ENCODE measurements at regions not wholly inside any gene's neighbourhood (a gene's known extent, or its start where the extent isn't known, plus 50 kb on each side); places are given as distances from the start of the nearest gene placed in this dataset.
"Not testable (repeated sequence)": the region's sequence is repeated elsewhere in the genome, so short reads cannot be mapped to it uniquely, and the experiment has no call there.

- TF ChIP-seq POLR2A (IDR thresholded peaks at IDR 0.05) = no peak
- no peak for TF ChIP-seq CTCF (IDR thresholded peaks at IDR 0.05)
- no peak for TF ChIP-seq POLR2AphosphoS5 (IDR thresholded peaks at IDR 0.05)
- Histone ChIP-seq H3K4me1 (no peaks in the 10 kb centered on the region), H3K27ac (no peak overlapping the region), H3K27me3 (no peaks in the 10 kb centered on the region), H3K9me3 (no peaks in the 10 kb centered on the region), H3K36me3 (no peaks in the 10 kb centered on the region), H3K4me3 (no peak overlapping the region)
- intact Hi-C loops (cut with DNase I; ENCODE audit: low total_unique reads) = no loop called here
- DNase-seq (ENCODE audit: low spot score in 2 of 2) = no peak
These were observed 504.9 kb upstream of the AMELY start for GRCh38 chrY:7416406-7416805.

- intact Hi-C loops (cut with DNase I; ENCODE audit: low total_unique reads) = no loop called here
These were observed 503.6 kb upstream of the AMELY start for GRCh38 chrY:7415157-7415633.

GRCh38 chrY:7390056-7390455 lies 478.5 kb upstream of the AMELY start:
- Histone ChIP-seq H3K4me1 (no peaks in the 10 kb centered on the region), H3K27ac (no peak overlapping the region), H3K4me3 (no peak overlapping the region), H3K36me3 (no peaks in the 10 kb centered on the region), H3K9me3 (no peaks in the 10 kb centered on the region), H3K27me3 (no peaks in the 10 kb centered on the region)
- intact Hi-C loops (cut with DNase I; ENCODE audit: low total_unique reads) = no loop called here
- DNase-seq (ENCODE audit: low spot score in 2 of 2) = no peak
- TF ChIP-seq POLR2A (IDR thresholded peaks at IDR 0.05) (no peak), CTCF (IDR thresholded peaks at IDR 0.05) (no peak), POLR2AphosphoS5 (IDR thresholded peaks at IDR 0.05) (no peak)

More at GRCh38 chrY:7415157-7415633, 503.6 kb upstream of the AMELY start:
- H3K36me3 ChIP-seq = no peaks in the 10 kb centered on the region
- H3K4me3 ChIP-seq = no peak overlapping the region
- DNase-seq (ENCODE audit: low spot score in 2 of 2) = no peak
- H3K9me3 ChIP-seq = no peaks in the 10 kb centered on the region
- TF ChIP-seq CTCF (IDR thresholded peaks at IDR 0.05) (no peak), POLR2A (IDR thresholded peaks at IDR 0.05) (no peak), POLR2AphosphoS5 (IDR thresholded peaks at IDR 0.05) (no peak)
- no peak overlapping the region for H3K27ac ChIP-seq
- no peaks in the 10 kb centered on the region for H3K27me3 ChIP-seq
- no peaks in the 10 kb centered on the region for H3K4me1 ChIP-seq

- H3K9me3 ChIP-seq = no peaks in the 10 kb centered on the region
- no peak for DNase-seq (ENCODE audit: low spot score in 2 of 2)
- H3K4me1 ChIP-seq = no peaks in the 10 kb centered on the region
- no peak overlapping the region for H3K4me3 ChIP-seq
- no peak for TF ChIP-seq CTCF (IDR thresholded peaks at IDR 0.05)
- TF ChIP-seq POLR2AphosphoS5 (IDR thresholded peaks at IDR 0.05) = no peak
- TF ChIP-seq POLR2A (IDR thresholded peaks at IDR 0.05) = no peak
- H3K36me3 ChIP-seq = no peaks in the 10 kb centered on the region
- H3K27ac ChIP-seq = no peak overlapping the region
- intact Hi-C loops (cut with DNase I; ENCODE audit: low total_unique reads) = no loop called here
- H3K27me3 ChIP-seq = no peaks in the 10 kb centered on the region
These were observed 471.4 kb upstream of the AMELY start for GRCh38 chrY:7382988-7383387.

GRCh38 chrY:7377091-7377490 lies 465.5 kb upstream of the AMELY start:
- no peak overlapping the region for H3K27ac ChIP-seq
- intact Hi-C loops (cut with DNase I; ENCODE audit: low total_unique reads) = no loop called here
- H3K27me3 ChIP-seq = no peaks in the 10 kb centered on the region
- H3K4me1 ChIP-seq = no peaks in the 10 kb centered on the region
- no peaks in the 10 kb centered on the region for H3K36me3 ChIP-seq
- H3K4me3 ChIP-seq = no peak overlapping the region
- TF ChIP-seq CTCF (IDR thresholded peaks at IDR 0.05) (no peak), POLR2AphosphoS5 (IDR thresholded peaks at IDR 0.05) (no peak), POLR2A (IDR thresholded peaks at IDR 0.05) (no peak)
- H3K9me3 ChIP-seq = no peaks in the 10 kb centered on the region
- no peak for DNase-seq (ENCODE audit: low spot score in 2 of 2)

GRCh38 chrY:7374485-7374884 lies 462.9 kb upstream of the AMELY start:
- H3K36me3 ChIP-seq; H3K4me1 ChIP-seq; H3K4me3 ChIP-seq; DNase-seq (ENCODE audit: low spot score in 2 of 2); H3K9me3 ChIP-seq; H3K27ac ChIP-seq; intact Hi-C loops (cut with DNase I; ENCODE audit: low total_unique reads); H3K27me3 ChIP-seq: not testable (repeated sequence)

GRCh38 chrY:7371953-7372352 lies 460.4 kb upstream of the AMELY start:
- intact Hi-C loops (cut with DNase I; ENCODE audit: low total_unique reads); H3K9me3 ChIP-seq; H3K4me1 ChIP-seq; H3K4me3 ChIP-seq; H3K27me3 ChIP-seq; DNase-seq (ENCODE audit: low spot score in 2 of 2); H3K36me3 ChIP-seq; H3K27ac ChIP-seq: not testable (repeated sequence)

- H3K4me1 ChIP-seq; H3K36me3 ChIP-seq; H3K27me3 ChIP-seq; H3K9me3 ChIP-seq; intact Hi-C loops (cut with DNase I; ENCODE audit: low total_unique reads); H3K27ac ChIP-seq; DNase-seq (ENCODE audit: low spot score in 2 of 2); H3K4me3 ChIP-seq: not testable (repeated sequence)
These were observed 459.5 kb upstream of the AMELY start for GRCh38 chrY:7371026-7371425.

All from breast epithelium (tissue), 4 donors.